ENCODE measurements at regions not wholly inside any gene's neighbourhood (a gene's known extent, or its start where the extent isn't known, plus 50 kb on each side); places are given as distances from the start of the nearest gene placed in this dataset.

GRCh38 chr3:76456322-76456721 is 583.6 kb upstream of the ROBO2 start:
- intact Hi-C loops (cut with DNase I): no loop called here
- Histone ChIP-seq H3K27me3 (no peaks in the 10 kb centered on the region), H3K9me3 (peaks cover 0 to 9% (median 3%) of the 10 kb centered on the region in 4 donors), H3K36me3 (no peaks in the 10 kb centered on the region), H3K4me3 (no peak overlapping the region), H3K27ac (replicated peaks in 1 of 4) (no peak overlapping the region), H3K4me1 (no peaks in the 10 kb centered on the region)
- 92% methylated on average over 3 of the region's 3 CpGs for WGBS
- no peak for DNase-seq (ENCODE audit: extremely low spot score)
- TF ChIP-seq POLR2A (IDR thresholded peaks at IDR 0.05; ENCODE audit: low read depth): no peak
- TF ChIP-seq POLR2AphosphoS5 (IDR thresholded peaks at IDR 0.05): no peak
- TF ChIP-seq EP300 (IDR thresholded peaks at IDR 0.05): no peak
- TF ChIP-seq CTCF (IDR thresholded peaks at IDR 0.05): no peak

- H3K36me3 ChIP-seq: no peaks in the 10 kb centered on the region
- H3K4me1 ChIP-seq: no peaks in the 10 kb centered on the region
- TF ChIP-seq CTCF (IDR thresholded peaks at IDR 0.05): no peak
- no peak for TF ChIP-seq POLR2AphosphoS5 (IDR thresholded peaks at IDR 0.05)
- no peak for TF ChIP-seq EP300 (IDR thresholded peaks at IDR 0.05)
- TF ChIP-seq POLR2A (IDR thresholded peaks at IDR 0.05; ENCODE audit: low read depth): no peak
- no peak for DNase-seq (ENCODE audit: extremely low spot score)
- intact Hi-C loops (cut with DNase I): no loop called here
- H3K9me3 ChIP-seq: no peaks in the 10 kb centered on the region
- no peak overlapping the region for H3K4me3 ChIP-seq
- H3K27ac ChIP-seq (replicated peaks in 1 of 4): no peak overlapping the region
- no peaks in the 10 kb centered on the region for H3K27me3 ChIP-seq
- WGBS: 89% methylated on average over 4 of the region's 4 CpGs
Observed at GRCh38 chr3:76463501-76463900, 576.4 kb upstream of the ROBO2 start.

GRCh38 chr3:76470285-76470684 is 569.6 kb upstream of the ROBO2 start:
- H3K9me3 ChIP-seq: no peaks in the 10 kb centered on the region
- WGBS: 87% methylated on average over 2 of the region's 2 CpGs
- no peaks in the 10 kb centered on the region for H3K4me1 ChIP-seq
- H3K36me3 ChIP-seq: no peaks in the 10 kb centered on the region
- no peak for DNase-seq (ENCODE audit: extremely low spot score)
- H3K27ac ChIP-seq (replicated peaks in 1 of 4): no peak overlapping the region
- TF ChIP-seq POLR2A (IDR thresholded peaks at IDR 0.05; ENCODE audit: low read depth) (no peak), POLR2AphosphoS5 (IDR thresholded peaks at IDR 0.05) (no peak)
- intact Hi-C loops (cut with DNase I): no loop called here
- H3K27me3 ChIP-seq: no peaks in the 10 kb centered on the region
- H3K4me3 ChIP-seq: no peak overlapping the region

- TF ChIP-seq POLR2AphosphoS5 (IDR thresholded peaks at IDR 0.05) (no peak), CTCF (IDR thresholded peaks at IDR 0.05) (no peak), POLR2A (IDR thresholded peaks at IDR 0.05; ENCODE audit: low read depth) (no peak), EP300 (IDR thresholded peaks at IDR 0.05) (no peak)
- no peaks in the 10 kb centered on the region for H3K36me3 ChIP-seq
- no peaks in the 10 kb centered on the region for H3K4me1 ChIP-seq
- H3K4me3 ChIP-seq: no peak overlapping the region
- WGBS: 81% methylated on average over 9 of the region's 9 CpGs
- intact Hi-C loops (cut with DNase I): no loop called here
- DNase-seq (ENCODE audit: extremely low spot score): no peak
- H3K9me3 ChIP-seq: no peaks in the 10 kb centered on the region
- H3K27me3 ChIP-seq: no peaks in the 10 kb centered on the region
- no peak overlapping the region for H3K27ac ChIP-seq (replicated peaks in 1 of 4)
Observed at GRCh38 chr3:76474632-76475031, 565.3 kb upstream of the ROBO2 start.

GRCh38 chr3:76479161-76479650 is 560.7 kb upstream of the ROBO2 start:
- WGBS: 57% methylated on average over 1 of the region's 1 CpG
- H3K4me3 ChIP-seq: no peak overlapping the region
- DNase-seq (ENCODE audit: extremely low spot score): no peak
- H3K4me1 ChIP-seq: no peaks in the 10 kb centered on the region
- H3K27ac ChIP-seq (replicated peaks in 1 of 4): no peak overlapping the region
- intact Hi-C loops (cut with DNase I): no loop called here
- no peaks in the 10 kb centered on the region for H3K36me3 ChIP-seq
- TF ChIP-seq POLR2A (IDR thresholded peaks at IDR 0.05; ENCODE audit: low read depth) (no peak), CTCF (IDR thresholded peaks at IDR 0.05) (no peak), POLR2AphosphoS5 (IDR thresholded peaks at IDR 0.05) (no peak), EP300 (IDR thresholded peaks at IDR 0.05) (no peak)
- no peaks in the 10 kb centered on the region for H3K9me3 ChIP-seq
- no peaks in the 10 kb centered on the region for H3K27me3 ChIP-seq

Measured in esophagus muscularis mucosa (tissue), 4 donors.